GM18858 (cell line): ENCODE measurements at regions not wholly inside any gene's neighbourhood (a gene's known extent, or its start where the extent isn't known, plus 50 kb on each side); places are given as distances from the start of the nearest gene placed in this dataset.

Experiments used
- ATAC-seq: cut with Tn5 transposase; IDR thresholded peaks from one replicate; pipeline ENCODE4 v1.9.1; 2021; ENCODE audit not compliant: unreplicated experiment

DNA sequence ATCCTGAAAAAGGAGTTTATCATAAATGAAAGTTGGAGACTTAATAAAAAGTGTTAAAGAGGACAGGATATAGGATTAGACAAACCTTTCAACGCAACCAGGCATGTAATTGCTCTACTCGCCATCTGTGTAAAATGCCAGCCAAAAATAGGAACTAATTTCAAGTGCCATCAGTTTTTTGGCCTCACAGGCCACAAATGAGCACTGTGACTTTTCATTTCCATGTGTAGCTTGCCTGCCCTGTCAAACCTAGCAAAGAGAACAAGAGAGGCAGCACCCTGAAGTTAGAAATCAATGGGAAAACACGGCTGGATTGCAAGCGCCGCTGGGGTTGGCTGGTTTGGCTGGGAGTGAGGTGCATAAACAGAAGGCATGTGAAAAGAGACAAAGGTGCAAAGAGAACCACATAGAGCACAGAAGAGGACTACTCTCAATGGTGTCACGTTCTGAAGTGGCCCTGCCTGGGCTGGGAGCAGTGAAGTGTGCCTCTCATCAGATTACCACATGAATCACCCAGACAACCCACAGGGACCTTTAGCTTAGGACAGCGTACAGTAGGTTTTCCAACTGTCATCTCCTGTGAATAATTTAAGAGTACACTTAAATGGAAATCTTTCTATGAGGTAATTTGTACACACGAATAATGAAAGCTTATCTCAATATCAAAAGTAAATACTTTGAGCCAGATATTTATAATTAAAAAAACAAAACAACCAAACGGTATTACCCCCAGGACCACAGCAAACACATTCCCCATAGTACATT lies 78.0 kb upstream of the NHSL1 start:
- ATAC-seq: no peak

GRCh38 chr6:138580040-138580439 lies 80.7 kb upstream of the NHSL1 start:
- no peak for ATAC-seq

DNA sequence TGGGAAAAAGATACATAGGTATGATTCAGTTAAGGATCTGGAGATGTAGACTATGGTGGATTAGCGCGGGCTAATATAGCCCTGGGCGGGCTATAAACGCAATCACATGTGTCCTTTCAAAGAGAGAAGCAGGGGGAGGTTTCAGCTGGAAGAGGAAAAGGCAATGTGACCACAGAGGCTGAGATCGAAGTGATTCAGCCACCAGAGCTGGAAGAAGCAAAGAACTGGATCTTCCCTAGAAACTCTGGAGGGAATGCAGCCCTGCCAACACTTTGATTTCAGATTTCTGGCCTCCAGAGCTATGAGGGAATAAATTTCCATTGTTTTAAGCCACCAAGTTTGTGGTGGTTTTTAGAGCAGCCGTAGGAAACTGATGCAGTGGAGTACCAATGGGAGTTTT lies 81.5 kb upstream of the NHSL1 start:
- no peak for ATAC-seq

DNA sequence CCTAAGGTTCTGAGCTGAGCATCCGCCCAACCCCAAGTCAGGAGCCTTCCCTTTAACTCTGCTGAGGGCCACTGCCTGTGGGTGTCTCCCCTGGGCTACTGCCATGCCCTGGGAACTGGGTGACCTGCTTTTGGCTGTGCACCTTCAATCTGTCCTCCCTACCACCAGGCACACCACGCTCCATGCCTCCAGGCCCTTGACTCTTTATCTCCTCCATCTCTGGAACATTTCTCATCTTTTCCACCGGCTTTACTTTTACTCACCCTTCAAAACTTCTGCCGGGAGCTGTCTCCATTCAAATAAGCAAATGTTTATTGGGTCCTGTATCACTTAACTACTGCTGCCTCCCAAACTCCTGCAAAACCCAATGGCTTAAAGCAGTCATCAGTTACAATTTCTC lies 83.3 kb upstream of the NHSL1 start:
- ATAC-seq: no peak

GRCh38 chr6:138586638-138587037 lies 87.3 kb upstream of the NHSL1 start:
- ATAC-seq: no peak

GRCh38 chr6:138588805-138589434 lies 89.6 kb upstream of the NHSL1 start:
- ATAC-seq: no peak

DNA sequence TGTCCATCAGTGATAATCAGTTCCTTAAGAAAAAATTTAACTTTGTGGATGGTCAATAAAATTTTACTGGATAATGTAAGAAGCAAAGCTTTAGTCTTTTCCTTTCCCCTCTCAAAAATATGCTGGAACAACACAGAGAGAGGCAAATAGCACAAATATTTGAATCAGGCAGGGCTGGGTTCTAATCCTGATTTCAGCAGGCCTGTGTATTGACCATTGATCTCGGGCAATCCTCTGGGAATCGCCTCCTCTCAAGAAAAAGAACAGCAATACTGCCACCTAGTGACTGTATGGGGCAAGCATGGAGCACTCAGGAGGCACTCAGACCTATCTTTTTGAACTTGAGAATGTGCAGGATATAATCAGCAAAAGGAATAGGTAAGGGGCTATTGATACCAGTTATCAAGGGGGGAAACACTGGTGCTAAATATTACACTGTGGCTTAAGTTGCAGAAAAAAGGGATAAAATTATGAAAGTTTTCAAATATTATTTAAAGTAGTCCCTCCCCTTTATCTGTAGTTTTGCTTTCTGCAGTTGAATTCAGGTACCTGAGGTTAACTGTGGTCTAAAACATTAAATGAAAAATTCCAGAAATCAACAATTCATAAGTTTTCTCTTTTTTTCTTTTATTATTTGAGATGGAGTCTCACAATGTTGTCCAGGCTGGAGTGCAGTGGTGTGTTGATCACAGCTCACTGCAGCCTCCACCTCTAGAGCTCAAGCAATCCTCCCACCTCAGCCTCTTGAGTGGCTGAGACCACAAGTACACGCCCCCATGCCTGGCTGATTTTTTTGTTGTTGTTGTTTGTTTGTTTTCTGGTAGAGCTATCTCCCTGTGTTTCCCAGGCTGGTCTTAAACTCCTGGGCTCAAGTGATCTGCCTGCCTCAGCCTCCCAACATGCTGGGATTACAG lies 91.8 kb upstream of the NHSL1 start:
- ATAC-seq: no peak

- peak; percentile 52 for ATAC-seq
These were observed 93.4 kb upstream of the NHSL1 start for GRCh38 chr6:138592749-138593123.

GRCh38 chr6:138593124-138593877 lies 94.0 kb upstream of the NHSL1 start:
- ATAC-seq: peak; percentile 78

DNA sequence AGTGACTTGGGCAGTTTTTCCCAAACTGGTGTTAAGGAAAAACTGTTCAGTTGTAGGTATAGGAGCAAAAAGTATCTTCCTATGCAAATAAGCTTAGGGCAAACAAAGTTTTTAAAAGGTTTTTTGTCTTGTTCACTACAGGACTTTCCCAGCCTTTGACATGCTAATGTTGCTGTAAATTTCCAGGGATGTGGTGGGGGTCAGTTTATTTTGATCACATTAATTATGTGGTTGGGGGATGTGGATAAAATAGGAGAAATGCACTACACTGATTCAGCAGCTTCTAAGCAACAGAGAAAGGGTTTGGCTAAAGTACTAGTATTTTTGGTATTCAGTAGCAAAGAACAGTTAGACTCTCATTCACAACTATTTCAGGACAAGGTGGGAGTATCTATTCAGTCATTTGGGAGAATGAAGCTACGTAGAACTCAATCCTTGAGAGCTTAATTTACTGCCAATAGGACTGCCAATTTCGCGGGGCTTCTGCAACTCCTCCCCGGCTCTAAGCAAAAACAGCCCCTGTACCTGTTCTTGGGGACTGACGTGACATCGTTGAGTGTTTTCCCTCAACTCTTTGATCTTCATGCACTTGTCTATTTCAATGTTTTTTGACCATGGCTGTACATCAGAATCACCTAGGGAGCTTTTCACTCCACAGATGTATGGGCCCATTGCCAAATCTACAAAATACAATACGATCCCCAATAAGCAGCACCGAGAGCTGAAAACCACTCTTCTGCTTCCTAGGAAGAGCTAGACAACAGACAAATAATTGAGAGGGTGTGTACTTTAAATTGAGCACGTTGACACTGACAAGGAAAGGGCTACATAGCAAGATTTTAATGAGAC lies 94.8 kb upstream of the NHSL1 start:
- ATAC-seq: no peak

GRCh38 chr6:138594758-138595140 lies 95.5 kb upstream of the NHSL1 start:
- no peak for ATAC-seq

- ATAC-seq: no peak
These were observed 96.8 kb upstream of the NHSL1 start for GRCh38 chr6:138596126-138596525.

DNA sequence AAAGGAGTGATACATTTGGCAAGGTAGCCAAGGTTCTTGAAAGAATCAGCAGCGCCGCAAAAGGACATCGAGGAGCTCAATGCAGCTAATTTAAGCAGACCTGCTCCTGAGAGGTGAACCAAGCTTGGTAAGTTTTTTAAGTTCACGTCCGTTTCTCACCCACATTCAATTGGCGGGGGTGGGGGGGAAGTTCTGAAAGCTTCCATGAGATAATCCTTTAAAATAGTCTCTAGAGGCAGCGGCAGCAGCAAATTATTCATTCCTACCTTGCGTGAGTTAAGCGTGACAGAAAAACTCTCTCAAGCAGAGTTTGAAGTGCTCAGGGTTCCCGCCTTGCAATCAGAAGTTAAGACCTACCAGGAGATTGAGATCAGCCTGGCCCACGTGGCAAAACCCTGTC lies 97.3 kb upstream of the NHSL1 start:
- ATAC-seq: no peak

DNA sequence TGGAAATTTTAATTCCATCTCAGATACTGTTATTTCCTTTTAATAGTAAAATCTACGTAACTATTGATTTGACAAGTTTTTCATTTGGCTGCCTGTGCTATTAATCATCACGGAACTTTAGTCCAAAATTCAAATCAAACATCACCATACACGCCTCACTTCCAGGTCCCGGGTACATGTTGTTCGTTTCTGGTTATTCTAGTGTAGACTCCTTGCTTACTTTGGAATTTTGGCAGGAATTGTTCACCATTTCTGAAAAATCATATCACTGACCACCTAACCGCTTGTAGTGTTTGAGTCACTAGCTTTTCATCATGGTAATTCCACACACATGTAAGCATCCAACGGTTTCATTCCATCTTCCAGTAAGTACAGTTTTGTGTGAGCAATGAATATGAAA lies 98.0 kb upstream of the NHSL1 start:
- no peak for ATAC-seq

DNA sequence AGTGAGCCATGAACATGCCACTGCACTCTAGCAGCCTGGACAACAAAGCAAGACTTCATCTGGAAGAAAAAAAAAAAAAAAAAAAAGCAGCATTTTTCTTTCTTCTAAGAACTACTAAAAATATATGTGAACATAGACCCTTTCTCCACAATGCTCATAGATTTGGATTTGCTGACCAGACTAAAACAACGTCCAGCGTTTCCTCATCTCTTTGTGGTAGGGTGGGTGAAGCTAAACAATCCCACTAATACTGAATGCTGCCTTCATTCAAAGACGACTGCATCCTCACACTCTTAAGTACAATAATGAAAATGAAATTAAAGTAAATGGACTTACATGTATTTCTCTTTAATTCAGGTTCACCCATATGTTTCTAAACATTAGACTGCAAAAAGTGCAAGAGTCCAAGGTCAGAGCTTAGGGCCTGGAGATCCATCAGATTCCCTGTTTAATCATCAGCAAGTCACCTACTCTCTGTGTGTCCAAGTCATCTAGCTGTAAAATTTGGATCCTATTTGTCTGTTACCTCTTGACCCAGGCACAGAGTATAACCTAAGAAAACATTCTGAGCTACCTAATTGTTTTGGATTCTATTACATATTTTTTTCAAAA lies 99.4 kb upstream of the NHSL1 start:
- no peak for ATAC-seq

- no peak for ATAC-seq
These were observed 101.0 kb upstream of the NHSL1 start for GRCh38 chr6:138600261-138600660.

GRCh38 chr6:138600726-138601125 lies 101.4 kb upstream of the NHSL1 start:
- no peak for ATAC-seq

GRCh38 chr6:138601128-138601527 lies 101.8 kb upstream of the NHSL1 start:
- no peak for ATAC-seq

DNA sequence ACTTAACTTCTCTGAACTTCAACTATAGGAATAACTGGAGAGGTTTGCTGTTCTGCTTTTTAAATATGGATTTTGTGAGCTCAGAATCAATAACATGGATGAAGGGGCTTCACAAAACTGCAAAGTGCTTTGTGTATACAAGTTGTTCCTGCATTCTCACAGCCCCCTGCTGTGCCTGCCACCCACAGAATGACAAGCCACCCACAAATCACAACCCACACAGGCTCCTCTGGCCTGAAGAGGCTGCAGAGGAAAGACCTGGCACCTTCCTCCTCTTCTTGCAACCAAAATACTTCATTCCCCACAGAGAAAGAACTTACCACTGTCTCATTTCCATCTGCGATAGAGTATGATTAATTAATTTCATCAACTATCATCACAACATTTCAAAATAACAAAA lies 106.7 kb upstream of the NHSL1 start:
- ATAC-seq: no peak
